Adrenal gland (tissue), 5 donors: ENCODE measurements at regions not wholly inside any gene's neighbourhood (a gene's known extent, or its start where the extent isn't known, plus 50 kb on each side); places are given as distances from the start of the nearest gene placed in this dataset.

Experiments used
- POLR2A ChIP-seq, 2 donors: fragments of 450-650 bp; IDR thresholded peaks; one replicate each; pipeline ENCODE4 v1.6.1; 2017; ENCODE audit warnings: antibody characterized with exemption in 2 of 2, mild to moderate bottlenecking in 2 of 2, moderate library complexity in 1 of 2
- TF ChIP-seq, protein P1 (sequence below), 6 experiments: fragments of 450-650 bp in 4 of 6; fragments of 200-600 bp in 2 of 6; sonication (generic) in 1 of 6; IDR thresholded peaks; 1 replicate in 5 of 6; 2 replicates in 1 of 6; pipeline versions ENCODE4 v1.5.1 to v1.8.0; 2016 to 2021; ENCODE audit warnings: antibody characterized with exemption in 6 of 6, mild to moderate bottlenecking in 2 of 6, moderate library complexity in 1 of 6
- donor health status: DM: no; HTN: no; CAD: no.

DNA sequence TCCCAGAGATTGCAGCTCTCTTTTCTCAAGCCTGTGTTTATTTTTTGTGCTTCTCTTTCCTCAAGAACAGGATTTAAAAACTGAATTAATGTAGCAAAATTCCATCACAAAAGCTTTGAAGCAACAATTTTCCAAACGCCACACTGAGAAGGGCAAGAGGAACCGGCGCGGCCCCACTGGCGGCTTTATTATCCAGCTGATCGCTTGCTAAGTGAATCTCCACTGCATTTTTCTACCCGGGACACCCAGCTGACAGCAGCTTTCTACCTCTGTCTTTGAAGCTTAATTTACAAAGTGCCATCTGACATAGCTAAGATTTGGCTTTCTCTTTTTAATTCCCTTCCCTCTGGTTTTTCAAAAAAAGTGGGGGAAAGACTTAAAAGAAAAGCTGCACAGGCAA is 369.3 kb upstream of the C1orf174 start:
- no peak for TF ChIP-seq POLR2A (IDR thresholded peaks at IDR 0.05)
- TF ChIP-seq, protein P1, sequence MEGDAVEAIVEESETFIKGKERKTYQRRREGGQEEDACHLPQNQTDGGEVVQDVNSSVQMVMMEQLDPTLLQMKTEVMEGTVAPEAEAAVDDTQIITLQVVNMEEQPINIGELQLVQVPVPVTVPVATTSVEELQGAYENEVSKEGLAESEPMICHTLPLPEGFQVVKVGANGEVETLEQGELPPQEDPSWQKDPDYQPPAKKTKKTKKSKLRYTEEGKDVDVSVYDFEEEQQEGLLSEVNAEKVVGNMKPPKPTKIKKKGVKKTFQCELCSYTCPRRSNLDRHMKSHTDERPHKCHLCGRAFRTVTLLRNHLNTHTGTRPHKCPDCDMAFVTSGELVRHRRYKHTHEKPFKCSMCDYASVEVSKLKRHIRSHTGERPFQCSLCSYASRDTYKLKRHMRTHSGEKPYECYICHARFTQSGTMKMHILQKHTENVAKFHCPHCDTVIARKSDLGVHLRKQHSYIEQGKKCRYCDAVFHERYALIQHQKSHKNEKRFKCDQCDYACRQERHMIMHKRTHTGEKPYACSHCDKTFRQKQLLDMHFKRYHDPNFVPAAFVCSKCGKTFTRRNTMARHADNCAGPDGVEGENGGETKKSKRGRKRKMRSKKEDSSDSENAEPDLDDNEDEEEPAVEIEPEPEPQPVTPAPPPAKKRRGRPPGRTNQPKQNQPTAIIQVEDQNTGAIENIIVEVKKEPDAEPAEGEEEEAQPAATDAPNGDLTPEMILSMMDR (IDR thresholded peaks at IDR 0.05) = no peak
